B cell (primary cell): ENCODE measurements at regions not wholly inside any gene's neighbourhood (a gene's known extent, or its start where the extent isn't known, plus 50 kb on each side); places are given as distances from the start of the nearest gene placed in this dataset.

Experiments
- ATAC-seq: fragments of 200-7000 bp; cut with Tn5 transposase; one replicate; pipeline ENCODE4 v1.10.0; 2021; ENCODE audit warnings: low read depth, mild to moderate bottlenecking, moderate number of reproducible peaks, moderate library complexity
- CTCF ChIA-PET: fragments of 350-600 bp; sonication (Branson Sonifier 250); formaldehyde crosslinking; loops from one replicate; lab custom pipeline; 2021; ENCODE audit warnings: antibody characterized with exemption, inconsistent platforms; lab: Charles Lee
- POLR2A ChIA-PET: fragments of 350-600 bp; sonication (Branson Sonifier 250); formaldehyde crosslinking; loops from one replicate; lab custom pipeline; 2021; ENCODE audit warnings: antibody characterized with exemption; lab: Charles Lee
- DNase-seq: peaks from one replicate; pipeline ENCODE4 v3.0.0; 2013
- H2AFZ ChIP-seq: 2 replicates; pipeline ENCODE4 v1.6.1; 2012; ENCODE audit warnings: mild to moderate bottlenecking, low read depth, low read length; ENCODE audit not compliant: insufficient read depth, poor library complexity, severe bottlenecking
- H3K27ac ChIP-seq, 2 donors: 1 replicate in 1 of 2; 2 replicates in 1 of 2; pipeline ENCODE4 v1.5.1; 2012 to 2013; ENCODE audit warnings: low read length in 2 of 2, mild to moderate bottlenecking in 2 of 2, moderate library complexity in 1 of 2
- H3K27me3 ChIP-seq, 4 experiments: fragments of 200-600 bp in 1 of 4; sonication (generic) in 1 of 4; replicated peaks in 1 of 4; 1 replicate in 2 of 4; 2 replicates in 2 of 4; pipeline versions ENCODE4 v1.6.1 to v1.7.0; 2013 to 2016; ENCODE audit warnings: low read length in 3 of 4, mild to moderate bottlenecking in 2 of 4, mixed read lengths in 1 of 4, moderate library complexity in 1 of 4; ENCODE audit not compliant: insufficient read depth in 4 of 4, control insufficient read depth in 3 of 4; ENCODE audit errors: control extremely low read depth in 1 of 4
- H3K36me3 ChIP-seq, 2 experiments: replicated peaks in 1 of 2; 1 replicate in 1 of 2; 2 replicates in 1 of 2; pipeline versions ENCODE4 v1.6.1 to v1.7.1; 2013; ENCODE audit warnings: low read length in 1 of 2; ENCODE audit not compliant: insufficient read depth in 2 of 2, control insufficient read depth in 1 of 2; ENCODE audit errors: control extremely low read depth in 1 of 2, extremely low read depth in 1 of 2
- H3K4me1 ChIP-seq, 2 donors: fragments of 200-600 bp in 1 of 2; sonication (generic) in 1 of 2; 1 replicate in 1 of 2; 2 replicates in 1 of 2; pipeline versions ENCODE4 v1.5.1 to v1.6.1; 2013 to 2017; ENCODE audit warnings: low read length in 2 of 2; ENCODE audit not compliant: control insufficient read depth in 2 of 2, insufficient read depth in 2 of 2
- H3K4me2 ChIP-seq: replicated peaks from 2 replicates; pipeline ENCODE3; 2012; ENCODE audit warnings: mild to moderate bottlenecking, low read depth, low read length; ENCODE audit not compliant: poor library complexity, severe bottlenecking
- H3K4me3 ChIP-seq, 5 experiments: fragments of 200-600 bp in 1 of 5; sonication (generic) in 1 of 5; 1 replicate in 3 of 5; 2 replicates in 2 of 5; pipeline versions ENCODE4 v1.5.1 to v1.7.0; 2011 to 2016; ENCODE audit warnings: low read length in 4 of 5, mild to moderate bottlenecking in 4 of 5, low read depth in 2 of 5, control low read depth in 1 of 5, moderate library complexity in 1 of 5; ENCODE audit not compliant: insufficient read depth in 1 of 5; ENCODE audit errors: control extremely low read depth in 1 of 5, extremely low read depth in 1 of 5
- H3K79me2 ChIP-seq: fragments of 200-600 bp; sonication (generic); one replicate; pipeline ENCODE4 v1.6.0; 2016; ENCODE audit warnings: low read length; ENCODE audit not compliant: control insufficient read depth, insufficient read depth
- H3K9ac ChIP-seq: fragments of 200-600 bp; sonication (generic); 2 replicates; pipeline ENCODE4 v1.6.1; 2017; ENCODE audit warnings: mild to moderate bottlenecking, low read length, moderate library complexity
- H3K9me3 ChIP-seq, 3 donors: one replicate each; pipeline versions ENCODE4 v1.6.1 to v1.7.1; 2013; ENCODE audit warnings: low read length in 2 of 3; ENCODE audit not compliant: control insufficient read depth in 2 of 3, insufficient read depth in 1 of 3; ENCODE audit errors: control extremely low read depth in 1 of 3
- H4K20me1 ChIP-seq: 2 replicates; pipeline ENCODE4 v1.6.0; 2012; ENCODE audit warnings: mild to moderate bottlenecking, low read length; ENCODE audit not compliant: insufficient read depth, control insufficient read depth, poor library complexity, severe bottlenecking
- H3K27ac Mint-ChIP-seq: one replicate; pipeline ENCODE4 v1.8.0; 2021; ENCODE audit warnings: mixed read lengths
- H3K27me3 Mint-ChIP-seq: one replicate; pipeline ENCODE4 v1.8.0; 2021; ENCODE audit warnings: mixed read lengths
- H3K4me1 Mint-ChIP-seq: one replicate; pipeline ENCODE4 v1.8.0; 2021; ENCODE audit warnings: mixed read lengths
- H3K4me3 Mint-ChIP-seq: one replicate; pipeline ENCODE4 v1.8.0; 2021; ENCODE audit warnings: mixed read lengths
- H3K9me3 Mint-ChIP-seq: one replicate; pipeline ENCODE4 v1.8.0; 2022; ENCODE audit warnings: mixed read lengths; ENCODE audit not compliant: insufficient read depth
- EZH2 ChIP-seq: IDR thresholded peaks from 2 replicates; pipeline ENCODE4 v1.6.1; 2012; ENCODE audit warnings: borderline replicate concordance, low read depth, mild to moderate bottlenecking, moderate library complexity, low read length; ENCODE audit not compliant: insufficient read depth, poor library complexity, severe bottlenecking
- WGBS: methylation state at CpG from one replicate; pipeline ENCODE4 v1.1.5; 2013; ENCODE audit warnings: missing lambda C conversion rate; ENCODE audit not compliant: insufficient coverage; 5-methylcytosine and 5-hydroxymethylcytosine counted together
- intact Hi-C: fragments of 100-400 bp; cut with micrococcal nuclease; formaldehyde crosslinking; loops from one replicate; pipeline ENCODE4 v1.10.0; 2022
- TF ChIP-seq, protein P1 (sequence below): fragments of 200-600 bp; IDR thresholded peaks from one replicate; pipeline ENCODE4 v1.8.0; 2022; ENCODE audit warnings: antibody characterized with exemption, mild to moderate bottlenecking

DNA sequence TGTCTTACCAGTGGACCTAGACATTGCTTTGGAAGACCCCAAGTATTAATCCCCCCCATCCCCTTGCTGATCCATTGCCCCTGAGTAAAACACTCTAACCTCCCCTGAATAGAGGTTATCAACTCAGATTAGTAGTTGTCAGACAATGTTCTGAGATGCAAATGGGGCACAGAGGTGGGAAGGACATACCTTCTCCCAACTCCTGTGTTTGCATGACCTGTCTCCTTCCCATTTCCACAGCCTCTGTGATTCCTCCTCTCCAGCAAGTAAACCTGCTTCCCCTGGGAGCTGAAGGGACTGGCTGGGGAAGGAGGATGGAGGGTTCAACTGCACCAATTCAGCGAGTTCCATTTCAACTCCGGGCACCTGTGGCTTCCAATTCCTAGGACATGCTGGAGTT is 199.8 kb upstream of the SASH1 start:
- Histone ChIP-seq H3K27ac (no peak overlapping the region), H3K9me3 (peaks cover 0 to 2% (median 0%) of the 10 kb centered on the region in 3 donors), H3K36me3 (no peaks in the 10 kb centered on the region), H3K4me2 (no peak overlapping the region), H2AFZ (no peak overlapping the region), H3K4me3 (no peak overlapping the region), H3K79me2 (no peaks in the 10 kb centered on the region), H4K20me1 (no peaks in the 10 kb centered on the region), H3K9ac (no peak overlapping the region), H3K27me3 (no peaks in the 10 kb centered on the region), H3K4me1 (no peaks in the 10 kb centered on the region)
- no peak for ATAC-seq
- ChIA-PET CTCF (no interaction called here), POLR2A (no interaction called here)
- Mint-ChIP-seq H3K4me3 (no peak overlapping the region), H3K4me1 (peaks cover 3% of the 10 kb centered on the region), H3K9me3 (no peaks in the 10 kb centered on the region), H3K27ac (no peak overlapping the region), H3K27me3 (peaks cover 15% of the 10 kb centered on the region)
- no peak for TF ChIP-seq EZH2
- TF ChIP-seq, protein P1, sequence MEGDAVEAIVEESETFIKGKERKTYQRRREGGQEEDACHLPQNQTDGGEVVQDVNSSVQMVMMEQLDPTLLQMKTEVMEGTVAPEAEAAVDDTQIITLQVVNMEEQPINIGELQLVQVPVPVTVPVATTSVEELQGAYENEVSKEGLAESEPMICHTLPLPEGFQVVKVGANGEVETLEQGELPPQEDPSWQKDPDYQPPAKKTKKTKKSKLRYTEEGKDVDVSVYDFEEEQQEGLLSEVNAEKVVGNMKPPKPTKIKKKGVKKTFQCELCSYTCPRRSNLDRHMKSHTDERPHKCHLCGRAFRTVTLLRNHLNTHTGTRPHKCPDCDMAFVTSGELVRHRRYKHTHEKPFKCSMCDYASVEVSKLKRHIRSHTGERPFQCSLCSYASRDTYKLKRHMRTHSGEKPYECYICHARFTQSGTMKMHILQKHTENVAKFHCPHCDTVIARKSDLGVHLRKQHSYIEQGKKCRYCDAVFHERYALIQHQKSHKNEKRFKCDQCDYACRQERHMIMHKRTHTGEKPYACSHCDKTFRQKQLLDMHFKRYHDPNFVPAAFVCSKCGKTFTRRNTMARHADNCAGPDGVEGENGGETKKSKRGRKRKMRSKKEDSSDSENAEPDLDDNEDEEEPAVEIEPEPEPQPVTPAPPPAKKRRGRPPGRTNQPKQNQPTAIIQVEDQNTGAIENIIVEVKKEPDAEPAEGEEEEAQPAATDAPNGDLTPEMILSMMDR = no peak
- DNase-seq = no peak
- intact Hi-C loops = loop anchor here (10.0 kb wide), 1 partner anchor 112 kb away; no protein-coding TSS in a partner anchor
- WGBS = 92% methylated on average over 2 of the region's 2 CpGs

DNA sequence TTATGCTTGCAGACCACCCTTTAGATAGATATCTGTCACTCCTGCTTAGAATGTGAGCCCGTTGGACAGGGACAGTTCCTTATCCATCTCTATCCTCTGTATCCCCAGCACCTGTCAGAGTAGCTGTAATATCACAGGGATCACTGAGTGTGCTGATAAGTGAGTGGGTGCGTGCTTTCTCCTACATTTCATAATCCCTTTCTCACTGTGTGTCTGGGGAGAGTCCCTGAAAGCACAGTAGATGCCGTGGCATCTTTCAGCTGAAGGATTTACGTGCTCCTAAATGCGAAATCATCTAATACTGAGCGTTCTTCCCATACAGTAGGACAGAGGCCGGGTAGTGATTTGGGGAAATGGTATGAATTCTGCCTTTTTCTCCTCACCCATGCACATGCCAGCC is 198.9 kb upstream of the SASH1 start:
- no CpG with 5 or more reads among the region's 7 CpGs for WGBS
- H3K9me3 Mint-ChIP-seq = no peaks in the 10 kb centered on the region
- peaks cover 13% of the 10 kb centered on the region for H3K27me3 Mint-ChIP-seq
- H3K4me1 Mint-ChIP-seq = peaks cover 3% of the 10 kb centered on the region
- H3K4me3 Mint-ChIP-seq = no peak overlapping the region
- ChIA-PET POLR2A (no interaction called here), CTCF (no interaction called here)
- H3K9me3 ChIP-seq = no peaks in the 10 kb centered on the region
- H3K79me2 ChIP-seq = no peaks in the 10 kb centered on the region
- H3K9ac ChIP-seq = no peak overlapping the region
- no peak for DNase-seq
- H3K27me3 ChIP-seq = no peaks in the 10 kb centered on the region
- no peak overlapping the region for H3K4me2 ChIP-seq
- H4K20me1 ChIP-seq = no peaks in the 10 kb centered on the region
- no peak overlapping the region for H3K4me3 ChIP-seq
- no peaks in the 10 kb centered on the region for H3K4me1 ChIP-seq
- H2AFZ ChIP-seq = no peak overlapping the region
- intact Hi-C loops = loop anchor here (2.0 to 10.0 kb wide), 2 partner anchors 111 to 321 kb away; no protein-coding TSS in a partner anchor
- no peak overlapping the region for H3K27ac ChIP-seq
- TF ChIP-seq EZH2 = no peak
- TF ChIP-seq, protein P1 = no peak
- H3K36me3 ChIP-seq = no peaks in the 10 kb centered on the region
- H3K27ac Mint-ChIP-seq = no peak overlapping the region
- ATAC-seq = no peak
